Liver (tissue), 8 donors: ENCODE measurements at regions not wholly inside any gene's neighbourhood (a gene's known extent, or its start where the extent isn't known, plus 50 kb on each side); places are given as distances from the start of the nearest gene placed in this dataset.

Experiments used
- DNase-seq: peaks from one replicate; pipeline ENCODE4 v3.0.0-alpha.2; 2017; ENCODE audit warnings: low spot score
- H3K27ac ChIP-seq, 2 donors: one replicate each; pipeline ENCODE4 v1.7.0; 2013; ENCODE audit warnings: inconsistent platforms in 2 of 2, low read length in 2 of 2, control low read depth in 1 of 2, low read depth in 1 of 2, mild to moderate bottlenecking in 1 of 2
- H3K27me3 ChIP-seq, 4 donors: one replicate each; pipeline versions ENCODE4 v1.6.1 to v1.7.0; 2013; ENCODE audit warnings: low read length in 3 of 4, inconsistent platforms in 1 of 4, mild to moderate bottlenecking in 1 of 4, moderate library complexity in 1 of 4; ENCODE audit not compliant: control insufficient read depth in 4 of 4, insufficient read depth in 4 of 4
- H3K36me3 ChIP-seq, 4 donors: one replicate each; pipeline versions ENCODE4 v1.6.1 to v1.7.0; 2013; ENCODE audit warnings: low read length in 3 of 4, mild to moderate bottlenecking in 3 of 4, low read depth in 1 of 4, moderate library complexity in 1 of 4; ENCODE audit not compliant: control insufficient read depth in 4 of 4, insufficient read depth in 3 of 4
- H3K4me1 ChIP-seq, 4 donors: one replicate each; pipeline versions ENCODE4 v1.6.1 to v1.7.0; 2013; ENCODE audit warnings: low read length in 3 of 4, mild to moderate bottlenecking in 3 of 4, moderate library complexity in 1 of 4; ENCODE audit not compliant: control insufficient read depth in 4 of 4, insufficient read depth in 4 of 4
- H3K4me3 ChIP-seq, 3 donors: one replicate each; pipeline versions ENCODE4 v1.6.1 to v1.7.0; 2013; ENCODE audit warnings: low read length in 3 of 3, control low read depth in 1 of 3, low read depth in 1 of 3, mild to moderate bottlenecking in 1 of 3
- H3K9ac ChIP-seq, 2 donors: one replicate each; pipeline ENCODE4 v1.7.0; 2013; ENCODE audit warnings: low read length in 2 of 2, mild to moderate bottlenecking in 2 of 2, moderate library complexity in 2 of 2, control low read depth in 1 of 2, low read depth in 1 of 2
- H3K9me3 ChIP-seq, 4 donors: one replicate each; pipeline versions ENCODE4 v1.6.1 to v1.7.0; 2013; ENCODE audit warnings: low read length in 3 of 4; ENCODE audit not compliant: control insufficient read depth in 4 of 4
- ATF3 ChIP-seq: IDR thresholded peaks from 2 replicates; pipeline ENCODE4 v1.6.1; 2016; ENCODE audit warnings: antibody characterized with exemption
- CTCF ChIP-seq: fragments of 150-350 bp; IDR thresholded peaks from 2 replicates; pipeline ENCODE4 v1.5.1; 2017; ENCODE audit warnings: improper control_type of control experiment, low read depth, low read length; ENCODE audit not compliant: missing input control
- EGR1 ChIP-seq, 2 donors: IDR thresholded peaks; 2 replicates each; pipeline ENCODE4 v1.6.1; 2016 to 2018; ENCODE audit warnings: antibody characterized with exemption in 2 of 2, low read depth in 2 of 2
- FOXA1 ChIP-seq: IDR thresholded peaks from 2 replicates; pipeline ENCODE4 v1.6.1; 2016; ENCODE audit warnings: antibody characterized with exemption
- FOXA2 ChIP-seq: IDR thresholded peaks from 2 replicates; pipeline ENCODE4 v1.6.1; 2016; ENCODE audit warnings: antibody characterized with exemption
- GABPA ChIP-seq, 2 donors: IDR thresholded peaks in 1 of 2; conservative IDR thresholded peaks in 1 of 2; 2 replicates each; pipeline ENCODE4 v1.6.1; 2016; ENCODE audit warnings: antibody characterized with exemption in 2 of 2, mild to moderate bottlenecking in 1 of 2, moderate library complexity in 1 of 2
- HNF4A ChIP-seq, 2 donors: conservative IDR thresholded peaks; 2 replicates each; pipeline ENCODE4 v1.6.1; 2016; ENCODE audit warnings: antibody characterized with exemption in 2 of 2, mild to moderate bottlenecking in 2 of 2
- HNF4G ChIP-seq: IDR thresholded peaks from 2 replicates; pipeline ENCODE4 v1.6.1; 2016; ENCODE audit warnings: antibody characterized with exemption
- JUND ChIP-seq, 2 donors: IDR thresholded peaks; 2 replicates each; pipeline ENCODE4 v1.6.1; 2016; ENCODE audit warnings: antibody characterized with exemption in 2 of 2
- MAX ChIP-seq: IDR thresholded peaks from 2 replicates; pipeline ENCODE4 v1.6.1; 2016; ENCODE audit warnings: antibody characterized with exemption
- NR2F2 ChIP-seq: IDR thresholded peaks from 2 replicates; pipeline ENCODE4 v1.6.1; 2016; ENCODE audit warnings: antibody characterized with exemption
- RAD21 ChIP-seq, 2 donors: IDR thresholded peaks; 2 replicates each; pipeline ENCODE4 v1.6.1; 2016; ENCODE audit warnings: antibody characterized with exemption in 2 of 2, mild to moderate bottlenecking in 2 of 2
- RXRA ChIP-seq, 2 donors: IDR thresholded peaks; 2 replicates each; pipeline ENCODE4 v1.6.1; 2017 to 2018; ENCODE audit warnings: antibody characterized with exemption in 2 of 2, mild to moderate bottlenecking in 1 of 2
- SP1 ChIP-seq: IDR thresholded peaks from 2 replicates; pipeline ENCODE4 v1.6.1; 2018; ENCODE audit warnings: antibody characterized with exemption, mild to moderate bottlenecking
- TAF1 ChIP-seq: conservative IDR thresholded peaks from 2 replicates; pipeline ENCODE4 v1.6.1; 2016; ENCODE audit warnings: antibody characterized with exemption, mild to moderate bottlenecking
- YY1 ChIP-seq: IDR thresholded peaks from 2 replicates; pipeline ENCODE4 v1.6.1; 2016; ENCODE audit warnings: antibody characterized with exemption, mild to moderate bottlenecking
- ZBTB33 ChIP-seq: IDR thresholded peaks from 2 replicates; pipeline ENCODE4 v1.6.1; 2016; ENCODE audit warnings: antibody characterized with exemption
- WGBS: extraction: QIAGEN DNeasy Blood & Tissue Kit; methylation state at CpG from one replicate; pipeline ENCODE4 v1.1.7; 2013; 5-methylcytosine and 5-hydroxymethylcytosine counted together
- TF ChIP-seq, protein P1 (sequence below): IDR thresholded peaks from 2 replicates; pipeline ENCODE4 v1.6.1; 2016; ENCODE audit warnings: antibody characterized with exemption, mild to moderate bottlenecking
- donor health status: healthy.
- donor health status: healthy.
- donor health status: healthy.
- donor health status: healthy.
- donor health status: healthy.

DNA sequence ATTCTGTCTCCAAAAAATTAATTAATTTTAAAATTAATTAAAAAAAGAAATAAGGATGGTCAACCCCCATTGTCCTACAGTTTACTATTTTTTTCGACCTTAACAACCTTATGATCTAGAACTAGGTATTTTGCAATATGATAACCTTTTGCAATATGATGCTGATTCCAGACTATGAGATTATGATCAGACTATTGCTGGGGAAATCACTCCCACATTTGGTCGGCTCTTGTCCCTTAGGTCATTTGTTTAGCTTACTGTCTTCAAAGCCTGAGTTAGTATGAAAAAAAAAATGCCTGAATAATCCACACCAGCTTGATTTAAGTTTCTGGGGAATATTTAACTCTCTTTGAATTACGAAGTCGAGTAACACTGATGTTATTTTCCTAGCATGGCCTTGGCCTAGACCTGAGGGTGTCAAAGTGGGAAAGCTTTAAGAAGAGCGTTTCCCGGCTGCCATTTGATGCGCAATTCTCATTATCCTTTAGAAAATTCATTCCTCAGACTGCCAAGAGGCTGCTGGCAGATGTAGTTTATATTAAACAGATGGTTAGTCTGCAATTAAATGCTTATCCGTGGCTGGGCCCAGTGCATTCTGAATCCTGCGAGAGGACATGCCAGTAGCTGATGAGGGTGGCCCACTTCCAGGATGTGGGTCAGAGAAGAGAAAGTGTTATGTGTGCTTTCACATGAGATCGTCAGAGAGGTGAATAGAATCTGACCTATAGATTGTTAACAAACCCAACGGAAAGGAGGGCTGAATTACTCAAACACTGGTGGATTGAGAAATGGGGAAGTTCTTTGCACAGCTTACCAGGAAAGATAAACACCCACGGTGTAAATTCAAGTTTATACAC, 496.0 kb upstream of the THBS1 start:
- no peak overlapping the region for H3K9ac ChIP-seq
- no peaks in the 10 kb centered on the region for H3K36me3 ChIP-seq
- peak overlapping the region in 1 of 2 donors; percentile 30 for H3K27ac ChIP-seq
- TF ChIP-seq RAD21 (IDR thresholded peaks at IDR 0.05) (peak in 1 of 2 donors; percentile 15), ZBTB33 (no peak), FOXA1 (no peak), RXRA (IDR thresholded peaks at IDR 0.05) (no peak), JUND (IDR thresholded peaks at IDR 0.05) (no peak), YY1 (no peak), TAF1 (no peak), SP1 (peak; percentile 13), HNF4G (no peak), GABPA (IDR thresholded peaks at IDR 0.05 in 1 of 2, conservative IDR thresholded peaks at IDR 0.05 in 1 of 2) (no peak), MAX (no peak)
- H3K27me3 ChIP-seq = no peaks in the 10 kb centered on the region
- 62% methylated on average over 12 of the region's 12 CpGs for WGBS
- no peak for DNase-seq
- H3K4me3 ChIP-seq = no peak overlapping the region
- no peaks in the 10 kb centered on the region for H3K9me3 ChIP-seq
- no peaks in the 10 kb centered on the region for H3K4me1 ChIP-seq

DNA sequence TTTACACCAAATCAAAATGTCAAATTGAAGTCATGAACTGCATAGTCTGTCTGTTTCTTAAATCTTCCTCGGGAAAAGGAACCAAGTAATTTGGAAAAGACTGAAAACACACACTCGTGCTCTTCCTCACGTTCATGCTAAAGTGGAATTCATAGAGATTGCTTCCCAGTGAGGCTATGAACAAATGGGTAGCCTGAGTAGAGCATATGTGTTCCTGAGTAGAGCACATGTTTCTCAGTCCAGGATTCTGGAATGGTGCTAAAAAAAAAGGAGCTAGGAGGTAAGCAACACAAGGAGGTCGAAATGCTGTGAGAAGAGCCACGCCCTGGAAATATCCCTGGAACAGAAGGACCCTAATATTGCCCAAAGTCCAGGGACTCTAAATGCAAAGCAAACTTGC, 494.2 kb upstream of the THBS1 start:
- no peak for DNase-seq
- TF ChIP-seq SP1 = no peak
- no peak for TF ChIP-seq CTCF
- no peak for TF ChIP-seq GABPA (IDR thresholded peaks at IDR 0.05 in 1 of 2, conservative IDR thresholded peaks at IDR 0.05 in 1 of 2)
- no peak for TF ChIP-seq ZBTB33
- TF ChIP-seq EGR1 (IDR thresholded peaks at IDR 0.05; ENCODE audit: low read depth in 2 of 2) = no peak
- no peak for TF ChIP-seq YY1
- TF ChIP-seq NR2F2 = no peak
- TF ChIP-seq JUND (IDR thresholded peaks at IDR 0.05) = no peak
- TF ChIP-seq TAF1 = no peak
- TF ChIP-seq MAX = no peak
- no peak for TF ChIP-seq HNF4G
- TF ChIP-seq RAD21 (IDR thresholded peaks at IDR 0.05) = no peak
- no peak for TF ChIP-seq RXRA (IDR thresholded peaks at IDR 0.05)
- no peak for TF ChIP-seq FOXA2
- no peak for TF ChIP-seq FOXA1
- no peak for TF ChIP-seq HNF4A (conservative IDR thresholded peaks at IDR 0.05)
- TF ChIP-seq ATF3 = no peak
- TF ChIP-seq, protein P1, sequence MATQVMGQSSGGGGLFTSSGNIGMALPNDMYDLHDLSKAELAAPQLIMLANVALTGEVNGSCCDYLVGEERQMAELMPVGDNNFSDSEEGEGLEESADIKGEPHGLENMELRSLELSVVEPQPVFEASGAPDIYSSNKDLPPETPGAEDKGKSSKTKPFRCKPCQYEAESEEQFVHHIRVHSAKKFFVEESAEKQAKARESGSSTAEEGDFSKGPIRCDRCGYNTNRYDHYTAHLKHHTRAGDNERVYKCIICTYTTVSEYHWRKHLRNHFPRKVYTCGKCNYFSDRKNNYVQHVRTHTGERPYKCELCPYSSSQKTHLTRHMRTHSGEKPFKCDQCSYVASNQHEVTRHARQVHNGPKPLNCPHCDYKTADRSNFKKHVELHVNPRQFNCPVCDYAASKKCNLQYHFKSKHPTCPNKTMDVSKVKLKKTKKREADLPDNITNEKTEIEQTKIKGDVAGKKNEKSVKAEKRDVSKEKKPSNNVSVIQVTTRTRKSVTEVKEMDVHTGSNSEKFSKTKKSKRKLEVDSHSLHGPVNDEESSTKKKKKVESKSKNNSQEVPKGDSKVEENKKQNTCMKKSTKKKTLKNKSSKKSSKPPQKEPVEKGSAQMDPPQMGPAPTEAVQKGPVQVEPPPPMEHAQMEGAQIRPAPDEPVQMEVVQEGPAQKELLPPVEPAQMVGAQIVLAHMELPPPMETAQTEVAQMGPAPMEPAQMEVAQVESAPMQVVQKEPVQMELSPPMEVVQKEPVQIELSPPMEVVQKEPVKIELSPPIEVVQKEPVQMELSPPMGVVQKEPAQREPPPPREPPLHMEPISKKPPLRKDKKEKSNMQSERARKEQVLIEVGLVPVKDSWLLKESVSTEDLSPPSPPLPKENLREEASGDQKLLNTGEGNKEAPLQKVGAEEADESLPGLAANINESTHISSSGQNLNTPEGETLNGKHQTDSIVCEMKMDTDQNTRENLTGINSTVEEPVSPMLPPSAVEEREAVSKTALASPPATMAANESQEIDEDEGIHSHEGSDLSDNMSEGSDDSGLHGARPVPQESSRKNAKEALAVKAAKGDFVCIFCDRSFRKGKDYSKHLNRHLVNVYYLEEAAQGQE = no peak
- no peak overlapping the region for H3K27ac ChIP-seq
- H3K27me3 ChIP-seq = no peaks in the 10 kb centered on the region
- WGBS = 67% methylated on average over 5 of the region's 5 CpGs
- no peaks in the 10 kb centered on the region for H3K4me1 ChIP-seq
- no peaks in the 10 kb centered on the region for H3K9me3 ChIP-seq
- no peak overlapping the region for H3K4me3 ChIP-seq
- H3K36me3 ChIP-seq = no peaks in the 10 kb centered on the region
- H3K9ac ChIP-seq = no peak overlapping the region
